Activated T-cell treated with anti-CD3 and anti-CD28 coated beads, Interleukin-2, amount 50 U/mL, for 48 hours (primary cell): ENCODE measurements at regions not wholly inside any gene's neighbourhood (a gene's known extent, or its start where the extent isn't known, plus 50 kb on each side); places are given as distances from the start of the nearest gene placed in this dataset.
"Not testable (repeated sequence)": the region's sequence is repeated elsewhere in the genome, so short reads cannot be mapped to it uniquely, and the experiment has no call there.

ENCODE experiments used
- DNase-seq, 2 experiments: peaks; one replicate each; pipeline ENCODE4 v3.0.0-alpha.2; 2020

DNA sequence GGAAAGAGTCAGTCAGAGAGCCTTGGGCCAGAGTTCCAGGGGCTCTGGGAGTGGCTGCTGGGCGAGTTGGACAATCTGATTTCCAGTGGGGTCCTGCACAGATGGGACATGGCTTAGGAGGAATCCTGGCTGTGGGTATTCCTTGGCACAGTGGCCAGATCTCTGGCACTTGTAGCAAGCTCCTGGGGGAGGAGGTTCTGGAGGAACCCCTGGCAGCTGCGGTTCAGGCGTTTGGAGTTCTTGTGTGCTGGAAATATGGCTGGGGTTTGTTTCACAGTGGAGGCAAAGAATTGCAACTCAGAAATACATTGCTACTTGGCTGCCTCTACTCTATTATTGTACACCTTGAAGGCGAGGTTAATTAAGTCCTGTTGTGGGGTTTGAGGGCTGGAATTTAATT is 67.2 kb upstream of the SLC4A7 start:
- DNase-seq, result not testable (repeated sequence)

DNA sequence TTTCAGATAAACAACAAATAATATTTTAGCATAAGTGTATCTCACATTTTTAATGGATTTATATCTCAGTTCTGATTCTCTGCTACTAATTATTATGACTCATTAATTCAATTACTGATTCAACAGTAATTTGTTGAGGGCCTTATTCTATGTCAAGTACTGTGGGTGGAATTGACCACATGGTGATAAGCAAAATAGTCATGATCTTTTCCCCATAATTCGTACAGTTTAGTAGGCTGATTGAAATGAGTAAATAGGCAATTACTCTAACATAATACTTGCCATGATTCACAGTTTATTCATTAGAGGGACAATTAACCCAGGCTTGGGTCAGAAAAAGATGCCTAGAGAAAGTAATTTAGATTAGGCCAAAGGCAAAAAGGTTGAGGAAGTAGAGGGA is 60.9 kb upstream of the SLC4A7 start:
- DNase-seq, result no peak

- peak in 1 of 2 experiments; percentile 20 for DNase-seq
Measured at GRCh38 chr3:27544372-27544865, 60.2 kb upstream of the SLC4A7 start.

DNA sequence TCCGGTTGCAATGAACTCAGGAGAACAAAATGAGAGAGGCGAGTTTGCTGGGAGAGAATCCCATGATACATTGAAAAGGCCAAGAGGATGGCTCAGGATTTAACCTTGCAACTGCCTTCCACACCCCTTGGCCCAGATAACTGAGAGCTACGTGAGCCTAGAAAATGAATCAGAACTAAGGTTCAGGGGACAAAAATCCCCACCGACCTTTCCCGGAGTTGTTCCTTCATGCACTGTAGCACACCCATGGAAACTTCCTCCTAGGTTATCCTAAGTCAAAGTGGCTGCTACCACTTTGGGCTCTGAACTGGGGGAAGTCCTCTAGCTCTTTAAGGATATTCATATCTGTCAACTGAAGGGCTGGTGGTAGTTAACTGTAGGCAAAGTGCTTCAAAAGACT is 58.3 kb upstream of the SLC4A7 start:
- no peak for DNase-seq

DNA sequence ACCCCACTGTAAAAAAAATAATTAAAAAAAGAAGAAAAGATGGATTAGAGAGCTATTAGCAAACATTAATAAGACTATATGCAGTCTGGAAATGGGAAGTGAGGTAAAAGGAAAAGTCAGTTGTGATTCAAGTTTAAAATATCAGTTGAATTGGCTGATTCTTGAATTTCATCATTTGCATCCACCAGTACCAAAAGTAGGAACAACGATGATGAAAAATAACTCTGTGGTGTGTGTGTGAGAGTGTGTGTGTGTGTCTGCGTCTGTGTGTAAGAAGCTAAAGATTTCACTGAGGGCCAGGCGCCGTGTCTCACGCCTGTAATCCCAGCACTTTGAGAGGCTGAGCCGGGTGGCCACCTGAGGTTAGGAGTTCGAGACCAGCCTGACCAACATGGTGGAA is 56.0 kb upstream of the SLC4A7 start:
- no peak for DNase-seq

DNA sequence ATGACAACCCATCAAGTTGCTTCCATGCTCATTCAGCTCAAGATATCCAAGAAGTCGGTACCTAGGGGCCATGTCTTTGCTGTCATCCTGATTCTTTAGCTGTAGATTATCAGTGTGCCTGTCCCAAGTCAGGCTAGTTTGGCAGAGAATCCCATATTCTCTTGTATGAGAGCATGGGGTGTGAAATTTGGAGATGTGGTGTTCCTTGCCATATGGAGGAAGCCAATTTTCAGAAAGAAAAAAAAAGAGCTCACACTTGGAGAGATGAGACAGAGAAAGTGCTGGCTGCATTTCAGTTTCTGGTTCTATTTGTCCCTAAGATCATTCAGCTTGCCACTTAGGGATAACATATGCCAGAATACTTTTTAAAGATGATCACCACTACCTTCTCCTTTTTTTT is 52.3 kb upstream of the SLC4A7 start:
- no peak for DNase-seq

DNA sequence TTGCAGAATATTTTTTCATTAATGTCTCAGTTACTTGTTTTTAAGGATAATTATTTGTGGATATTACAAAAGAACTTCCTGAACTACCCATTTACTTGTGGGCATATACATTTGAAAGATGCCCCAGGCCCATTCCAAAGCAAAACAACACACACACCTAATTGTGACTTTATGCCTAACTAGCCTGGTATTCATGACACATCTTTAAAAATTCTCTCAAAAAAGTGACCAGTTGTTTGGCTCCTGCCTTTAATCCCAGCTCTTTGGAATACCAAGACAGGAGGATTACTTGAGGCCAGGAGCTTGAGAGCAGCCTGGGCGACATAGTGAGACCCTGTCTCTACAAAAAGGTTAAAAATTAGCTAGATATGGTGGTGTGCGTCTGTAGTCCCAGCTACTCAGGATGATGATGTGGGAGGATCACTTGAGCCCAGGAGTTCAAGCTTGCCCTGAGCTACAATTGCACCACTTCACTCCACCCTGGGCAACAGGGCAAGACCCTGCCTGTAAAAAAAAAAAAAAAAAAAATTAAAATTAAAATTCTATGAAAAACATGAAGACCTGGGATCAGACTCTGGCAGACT is 51.7 kb upstream of the SLC4A7 start:
- DNase-seq, result no peak

- peak; percentile 30 to 39 for DNase-seq
Measured at GRCh38 chr3:27533718-27534573, 49.8 kb upstream of the SLC4A7 start.
